Uterus (tissue), 2 donors: ENCODE measurements at regions not wholly inside any gene's neighbourhood (a gene's known extent, or its start where the extent isn't known, plus 50 kb on each side); places are given as distances from the start of the nearest gene placed in this dataset.

Experiments
- CTCF ChIP-seq, 4 experiments: fragments of 200-600 bp in 2 of 4; fragments of 450-650 bp in 2 of 4; sonication (generic) in 2 of 4; IDR thresholded peaks; one replicate each; pipeline ENCODE4 v1.5.1; 2016 to 2019; ENCODE audit warnings: antibody characterized with exemption in 4 of 4, mild to moderate bottlenecking in 2 of 4, moderate library complexity in 1 of 4
- POLR2A ChIP-seq, 2 donors: fragments of 450-650 bp; IDR thresholded peaks; one replicate each; pipeline ENCODE4 v1.6.1; 2016; ENCODE audit warnings: antibody characterized with exemption in 2 of 2, mild to moderate bottlenecking in 1 of 2, moderate library complexity in 1 of 2

- TF ChIP-seq POLR2A (IDR thresholded peaks at IDR 0.05) (no peak), CTCF (IDR thresholded peaks at IDR 0.05) (no peak)
These were observed 95.1 kb upstream of the GPC1 start for GRCh38 chr2:240340361-240340761.
